ENCODE measurements at regions not wholly inside any gene's neighbourhood (a gene's known extent, or its start where the extent isn't known, plus 50 kb on each side); places are given as distances from the start of the nearest gene placed in this dataset.

GRCh38 chr10:10365676-10366075 is 652.0 kb upstream of the CELF2 start:
- TF ChIP-seq, protein P1, sequence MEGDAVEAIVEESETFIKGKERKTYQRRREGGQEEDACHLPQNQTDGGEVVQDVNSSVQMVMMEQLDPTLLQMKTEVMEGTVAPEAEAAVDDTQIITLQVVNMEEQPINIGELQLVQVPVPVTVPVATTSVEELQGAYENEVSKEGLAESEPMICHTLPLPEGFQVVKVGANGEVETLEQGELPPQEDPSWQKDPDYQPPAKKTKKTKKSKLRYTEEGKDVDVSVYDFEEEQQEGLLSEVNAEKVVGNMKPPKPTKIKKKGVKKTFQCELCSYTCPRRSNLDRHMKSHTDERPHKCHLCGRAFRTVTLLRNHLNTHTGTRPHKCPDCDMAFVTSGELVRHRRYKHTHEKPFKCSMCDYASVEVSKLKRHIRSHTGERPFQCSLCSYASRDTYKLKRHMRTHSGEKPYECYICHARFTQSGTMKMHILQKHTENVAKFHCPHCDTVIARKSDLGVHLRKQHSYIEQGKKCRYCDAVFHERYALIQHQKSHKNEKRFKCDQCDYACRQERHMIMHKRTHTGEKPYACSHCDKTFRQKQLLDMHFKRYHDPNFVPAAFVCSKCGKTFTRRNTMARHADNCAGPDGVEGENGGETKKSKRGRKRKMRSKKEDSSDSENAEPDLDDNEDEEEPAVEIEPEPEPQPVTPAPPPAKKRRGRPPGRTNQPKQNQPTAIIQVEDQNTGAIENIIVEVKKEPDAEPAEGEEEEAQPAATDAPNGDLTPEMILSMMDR (IDR thresholded peaks at IDR 0.05): no peak
- TF ChIP-seq EZH2 (IDR thresholded peaks at IDR 0.05) (no peak), EZH2phosphoT487 (IDR thresholded peaks at IDR 0.05) (no peak)

All from neural progenitor cell (in vitro differentiated cells).